HepG2 (cell line): ENCODE measurements at regions not wholly inside any gene's neighbourhood (a gene's known extent, or its start where the extent isn't known, plus 50 kb on each side); places are given as distances from the start of the nearest gene placed in this dataset.

Source experiments
- ONECUT2 ChIP-seq: sonication (generic); formaldehyde crosslinking; IDR thresholded peaks from 2 replicates; pipeline ENCODE4 v1.4.0; 2020; ENCODE audit warnings: missing genetic modification reagents
- PTBP1 ChIP-seq: fragments of 200-400 bp; formaldehyde crosslinking; IDR thresholded peaks from 2 replicates; pipeline ENCODE4 v1.6.1; 2018; ENCODE audit warnings: low read length, low read depth; ENCODE audit not compliant: poor library complexity, severe bottlenecking
- ZNF230 ChIP-seq: sonication (generic); formaldehyde crosslinking; IDR thresholded peaks from 2 replicates; pipeline ENCODE4 v1.4.0; 2020; ENCODE audit warnings: mild to moderate bottlenecking, missing genetic modification reagents
- ZNF383 ChIP-seq: sonication (generic); formaldehyde crosslinking; IDR thresholded peaks from 2 replicates; pipeline ENCODE4 v1.4.0; 2020; ENCODE audit warnings: missing genetic modification reagents, mild to moderate bottlenecking, borderline replicate concordance
- ZNF446 ChIP-seq: sonication (generic); formaldehyde crosslinking; IDR thresholded peaks from 2 replicates; pipeline ENCODE4 v1.5.0; 2020; ENCODE audit warnings: mild to moderate bottlenecking, missing genetic modification reagents
- ZNF615 ChIP-seq: sonication (generic); formaldehyde crosslinking; IDR thresholded peaks from 2 replicates; pipeline ENCODE4 v1.5.0; 2020; ENCODE audit warnings: mild to moderate bottlenecking, missing genetic modification reagents, borderline replicate concordance
- TF ChIP-seq, protein P1 (sequence below): sonication (generic); formaldehyde crosslinking; IDR thresholded peaks from 2 replicates; pipeline ENCODE4 v1.5.0; 2020; ENCODE audit warnings: mild to moderate bottlenecking, missing genetic modification reagents, borderline replicate concordance
- TF ChIP-seq, protein P2 (sequence below): sonication (generic); formaldehyde crosslinking; IDR thresholded peaks from 2 replicates; pipeline ENCODE4 v1.4.0; 2020; ENCODE audit warnings: mild to moderate bottlenecking, missing genetic modification reagents, borderline replicate concordance

DNA sequence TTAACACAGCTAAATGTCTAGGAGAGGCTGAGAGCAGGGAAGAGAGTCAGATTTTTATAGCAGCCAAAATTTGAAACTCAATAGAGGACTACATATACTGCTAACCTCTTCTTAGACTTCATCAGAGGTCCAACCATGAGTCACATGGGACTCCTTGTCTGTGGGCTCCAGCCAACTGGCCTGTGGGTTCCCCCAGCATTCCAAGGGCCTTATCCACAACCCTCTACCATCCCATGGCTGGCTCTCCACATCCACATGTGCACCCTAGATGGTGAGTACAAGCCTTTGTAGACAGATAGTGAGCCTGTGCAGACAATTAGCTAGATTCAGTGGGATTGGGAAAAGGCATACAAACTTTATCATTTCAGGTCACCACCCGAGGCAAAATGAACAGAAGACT is 901.9 kb upstream of the ZEB2 start (continued):
- TF ChIP-seq, protein P1, sequence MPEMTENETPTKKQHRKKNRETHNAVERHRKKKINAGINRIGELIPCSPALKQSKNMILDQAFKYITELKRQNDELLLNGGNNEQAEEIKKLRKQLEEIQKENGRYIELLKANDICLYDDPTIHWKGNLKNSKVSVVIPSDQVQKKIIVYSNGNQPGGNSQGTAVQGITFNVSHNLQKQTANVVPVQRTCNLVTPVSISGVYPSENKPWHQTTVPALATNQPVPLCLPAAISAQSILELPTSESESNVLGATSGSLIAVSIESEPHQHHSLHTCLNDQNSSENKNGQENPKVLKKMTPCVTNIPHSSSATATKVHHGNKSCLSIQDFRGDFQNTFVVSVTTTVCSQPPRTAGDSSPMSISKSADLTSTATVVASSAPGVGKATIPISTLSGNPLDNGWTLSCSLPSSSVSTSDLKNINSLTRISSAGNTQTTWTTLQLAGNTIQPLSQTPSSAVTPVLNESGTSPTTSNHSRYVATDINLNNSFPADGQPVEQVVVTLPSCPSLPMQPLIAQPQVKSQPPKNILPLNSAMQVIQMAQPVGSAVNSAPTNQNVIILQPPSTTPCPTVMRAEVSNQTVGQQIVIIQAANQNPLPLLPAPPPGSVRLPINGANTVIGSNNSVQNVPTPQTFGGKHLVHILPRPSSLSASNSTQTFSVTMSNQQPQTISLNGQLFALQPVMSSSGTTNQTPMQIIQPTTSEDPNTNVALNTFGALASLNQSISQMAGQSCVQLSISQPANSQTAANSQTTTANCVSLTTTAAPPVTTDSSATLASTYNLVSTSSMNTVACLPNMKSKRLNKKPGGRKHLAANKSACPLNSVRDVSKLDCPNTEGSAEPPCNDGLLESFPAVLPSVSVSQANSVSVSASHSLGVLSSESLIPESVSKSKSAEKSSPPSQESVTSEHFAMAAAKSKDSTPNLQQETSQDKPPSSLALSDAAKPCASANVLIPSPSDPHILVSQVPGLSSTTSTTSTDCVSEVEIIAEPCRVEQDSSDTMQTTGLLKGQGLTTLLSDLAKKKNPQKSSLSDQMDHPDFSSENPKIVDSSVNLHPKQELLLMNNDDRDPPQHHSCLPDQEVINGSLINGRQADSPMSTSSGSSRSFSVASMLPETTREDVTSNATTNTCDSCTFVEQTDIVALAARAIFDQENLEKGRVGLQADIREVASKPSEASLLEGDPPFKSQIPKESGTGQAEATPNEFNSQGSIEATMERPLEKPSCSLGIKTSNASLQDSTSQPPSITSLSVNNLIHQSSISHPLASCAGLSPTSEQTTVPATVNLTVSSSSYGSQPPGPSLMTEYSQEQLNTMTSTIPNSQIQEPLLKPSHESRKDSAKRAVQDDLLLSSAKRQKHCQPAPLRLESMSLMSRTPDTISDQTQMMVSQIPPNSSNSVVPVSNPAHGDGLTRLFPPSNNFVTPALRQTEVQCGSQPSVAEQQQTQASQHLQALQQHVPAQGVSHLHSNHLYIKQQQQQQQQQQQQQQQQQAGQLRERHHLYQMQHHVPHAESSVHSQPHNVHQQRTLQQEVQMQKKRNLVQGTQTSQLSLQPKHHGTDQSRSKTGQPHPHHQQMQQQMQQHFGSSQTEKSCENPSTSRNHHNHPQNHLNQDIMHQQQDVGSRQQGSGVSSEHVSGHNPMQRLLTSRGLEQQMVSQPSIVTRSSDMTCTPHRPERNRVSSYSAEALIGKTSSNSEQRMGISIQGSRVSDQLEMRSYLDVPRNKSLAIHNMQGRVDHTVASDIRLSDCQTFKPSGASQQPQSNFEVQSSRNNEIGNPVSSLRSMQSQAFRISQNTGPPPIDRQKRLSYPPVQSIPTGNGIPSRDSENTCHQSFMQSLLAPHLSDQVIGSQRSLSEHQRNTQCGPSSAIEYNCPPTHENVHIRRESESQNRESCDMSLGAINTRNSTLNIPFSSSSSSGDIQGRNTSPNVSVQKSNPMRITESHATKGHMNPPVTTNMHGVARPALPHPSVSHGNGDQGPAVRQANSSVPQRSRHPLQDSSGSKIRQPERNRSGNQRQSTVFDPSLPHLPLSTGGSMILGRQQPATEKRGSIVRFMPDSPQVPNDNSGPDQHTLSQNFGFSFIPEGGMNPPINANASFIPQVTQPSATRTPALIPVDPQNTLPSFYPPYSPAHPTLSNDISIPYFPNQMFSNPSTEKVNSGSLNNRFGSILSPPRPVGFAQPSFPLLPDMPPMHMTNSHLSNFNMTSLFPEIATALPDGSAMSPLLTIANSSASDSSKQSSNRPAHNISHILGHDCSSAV, result no peak
- TF ChIP-seq ZNF230 (CRISPR knock-in tag), result no peak
- TF ChIP-seq PTBP1, result no peak
- TF ChIP-seq, protein P2, sequence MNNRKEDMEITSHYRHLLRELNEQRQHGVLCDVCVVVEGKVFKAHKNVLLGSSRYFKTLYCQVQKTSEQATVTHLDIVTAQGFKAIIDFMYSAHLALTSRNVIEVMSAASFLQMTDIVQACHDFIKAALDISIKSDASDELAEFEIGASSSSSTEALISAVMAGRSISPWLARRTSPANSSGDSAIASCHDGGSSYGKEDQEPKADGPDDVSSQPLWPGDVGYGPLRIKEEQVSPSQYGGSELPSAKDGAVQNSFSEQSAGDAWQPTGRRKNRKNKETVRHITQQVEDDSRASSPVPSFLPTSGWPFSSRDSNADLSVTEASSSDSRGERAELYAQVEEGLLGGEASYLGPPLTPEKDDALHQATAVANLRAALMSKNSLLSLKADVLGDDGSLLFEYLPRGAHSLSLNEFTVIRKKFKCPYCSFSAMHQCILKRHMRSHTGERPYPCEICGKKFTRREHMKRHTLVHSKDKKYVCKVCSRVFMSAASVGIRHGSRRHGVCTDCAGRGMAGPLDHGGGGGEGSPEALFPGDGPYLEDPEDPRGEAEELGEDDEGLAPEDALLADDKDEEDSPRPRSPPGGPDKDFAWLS (CRISPR knock-in tag), result no peak
- no peak for TF ChIP-seq ZNF615
- no peak for TF ChIP-seq ZNF446 (CRISPR knock-in tag)
- TF ChIP-seq ONECUT2 (CRISPR knock-in tag), result no peak
- no peak for TF ChIP-seq ZNF383 (CRISPR knock-in tag)
